ENCODE measurements at regions not wholly inside any gene's neighbourhood (a gene's known extent, or its start where the extent isn't known, plus 50 kb on each side); places are given as distances from the start of the nearest gene placed in this dataset.

- no peak for DNase-seq
Observed at GRCh38 chr1:38375035-38375434, 328.4 kb upstream of the POU3F1 start.

- no peak for DNase-seq
Observed at GRCh38 chr1:38371505-38371844, 324.9 kb upstream of the POU3F1 start.

GRCh38 chr1:38370716-38371504 is 324.3 kb upstream of the POU3F1 start:
- no peak for DNase-seq

GRCh38 chr1:38365242-38365641 is 318.6 kb upstream of the POU3F1 start:
- no peak for DNase-seq

- no peak for DNase-seq
Observed at GRCh38 chr1:38361566-38361965, 315.0 kb upstream of the POU3F1 start.

GRCh38 chr1:38360807-38361206 is 314.2 kb upstream of the POU3F1 start:
- no peak for DNase-seq

- no peak for DNase-seq
Observed at GRCh38 chr1:38353956-38354355, 307.4 kb upstream of the POU3F1 start.

- DNase-seq = no peak
Observed at GRCh38 chr1:38352869-38353268, 306.3 kb upstream of the POU3F1 start.

GRCh38 chr1:38347446-38348175 is 301.0 kb upstream of the POU3F1 start:
- no peak for DNase-seq

- no peak for DNase-seq
Observed at GRCh38 chr1:38344716-38345115, 298.1 kb upstream of the POU3F1 start.

GRCh38 chr1:38341694-38342093 is 295.1 kb upstream of the POU3F1 start:
- DNase-seq = no peak

- DNase-seq = no peak
Observed at GRCh38 chr1:38340409-38340808, 293.8 kb upstream of the POU3F1 start.

- DNase-seq = no peak
Observed at GRCh38 chr1:38337711-38338110, 291.1 kb upstream of the POU3F1 start.

GRCh38 chr1:38336961-38337360 is 290.4 kb upstream of the POU3F1 start:
- DNase-seq = no peak

- no peak for DNase-seq
Observed at GRCh38 chr1:38336301-38336923, 289.8 kb upstream of the POU3F1 start.

- no peak for DNase-seq
Observed at GRCh38 chr1:38334930-38335592, 288.5 kb upstream of the POU3F1 start.

- DNase-seq = no peak
Observed at GRCh38 chr1:38332649-38333310, 286.2 kb upstream of the POU3F1 start.

GRCh38 chr1:38331496-38332210 is 285.1 kb upstream of the POU3F1 start:
- no peak for DNase-seq

- DNase-seq = no peak
Observed at GRCh38 chr1:38330799-38331198, 284.2 kb upstream of the POU3F1 start.

GRCh38 chr1:38329644-38330043 is 283.1 kb upstream of the POU3F1 start:
- no peak for DNase-seq

GRCh38 chr1:38328278-38329035 is 281.9 kb upstream of the POU3F1 start:
- no peak for DNase-seq

All from activated gamma-delta T cell treated with Interleukin-2 at 50 U/mL for 16 hours (primary cell).